ENCODE measurements at regions not wholly inside any gene's neighbourhood (a gene's known extent, or its start where the extent isn't known, plus 50 kb on each side); places are given as distances from the start of the nearest gene placed in this dataset.
"Not testable (repeated sequence)": the region's sequence is repeated elsewhere in the genome, so short reads cannot be mapped to it uniquely, and the experiment has no call there.

GRCh38 chr2:88365408-88365807 is 87.1 kb downstream of the FOXI3 start:
- TF ChIP-seq EZH2phosphoT487 (IDR thresholded peaks at IDR 0.05; ENCODE audit: borderline replicate concordance, low read length); CTCF (IDR thresholded peaks at IDR 0.05; ENCODE audit: low read depth, low read length, poor library complexity, severe bottlenecking): not testable (repeated sequence)
